Memory B cell (primary cell): ENCODE measurements at regions not wholly inside any gene's neighbourhood (a gene's known extent, or its start where the extent isn't known, plus 50 kb on each side); places are given as distances from the start of the nearest gene placed in this dataset.

Source experiments
- ATAC-seq: fragments of 150-1000 bp; cut with Tn5 transposase; 2 replicates; pipeline ENCODE4 v1.10.0; 2021; ENCODE audit warnings: low read depth, mild to moderate bottlenecking, moderate library complexity
- DNase-seq, 2 donors: peaks; one replicate each; pipeline ENCODE4 v3.0.0; 2022; ENCODE audit warnings: low spot score in 2 of 2
- H3K27ac Mint-ChIP-seq: one replicate; pipeline ENCODE4 v1.8.0; 2022; ENCODE audit warnings: mild to moderate bottlenecking, moderate library complexity, mixed read lengths
- H3K27me3 Mint-ChIP-seq: one replicate; pipeline ENCODE4 v1.8.0; 2022; ENCODE audit warnings: mixed read lengths
- H3K36me3 Mint-ChIP-seq: one replicate; pipeline ENCODE4 v1.8.0; 2022; ENCODE audit warnings: mild to moderate bottlenecking, mixed read lengths
- H3K4me1 Mint-ChIP-seq: one replicate; pipeline ENCODE4 v1.8.0; 2022; ENCODE audit warnings: mixed read lengths
- H3K4me3 Mint-ChIP-seq: one replicate; pipeline ENCODE4 v1.8.0; 2022; ENCODE audit warnings: mild to moderate bottlenecking, moderate library complexity, mixed read lengths
- H3K9me3 Mint-ChIP-seq: one replicate; pipeline ENCODE4 v1.8.0; 2022; ENCODE audit warnings: mixed read lengths

DNA sequence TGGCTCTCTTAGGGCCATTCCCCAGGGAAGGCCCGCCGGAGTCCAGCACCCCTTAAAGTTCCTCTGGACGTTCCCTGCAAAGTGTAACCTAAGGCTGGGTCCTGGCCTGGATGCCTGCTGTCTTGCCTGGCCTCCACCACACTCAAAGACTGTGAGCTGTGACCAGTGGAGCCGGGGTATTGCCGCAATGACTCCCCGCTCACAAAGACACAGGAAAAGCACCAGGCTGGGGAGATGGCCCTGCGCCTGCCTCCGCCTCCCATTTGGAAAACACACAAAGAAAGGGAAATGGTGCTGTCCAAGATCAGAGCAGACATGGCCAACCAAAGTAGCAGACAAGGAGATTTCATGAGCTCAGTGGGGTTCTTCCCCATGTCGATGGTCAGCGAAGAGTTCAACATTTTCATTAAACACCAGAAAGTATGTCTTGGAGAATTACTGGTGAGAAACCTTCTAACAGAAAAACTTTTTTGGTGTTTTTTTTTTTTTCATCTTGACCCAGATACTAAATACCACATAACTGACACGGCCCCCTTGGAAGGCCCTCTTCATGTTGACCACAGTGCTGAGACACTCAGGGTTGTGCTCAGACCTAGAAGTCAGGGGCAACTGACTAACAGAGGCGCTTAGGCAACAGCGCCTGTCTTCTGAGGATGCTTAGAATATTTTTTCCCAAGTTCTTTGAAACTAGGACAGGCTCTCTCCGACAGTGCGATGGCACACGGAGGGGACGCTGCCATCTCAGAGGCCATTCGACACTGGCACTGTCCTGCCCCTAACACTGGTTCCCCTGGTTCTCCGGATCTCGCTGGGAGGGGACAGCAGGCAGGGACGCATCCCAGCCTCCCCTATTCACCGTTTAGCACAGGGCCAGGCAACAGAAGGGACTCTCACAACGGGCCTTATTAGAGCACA, 226.4 kb upstream of the ID2 start:
- no peak overlapping the region for H3K4me3 Mint-ChIP-seq
- peaks cover 27% of the 10 kb centered on the region for H3K27me3 Mint-ChIP-seq
- no peaks in the 10 kb centered on the region for H3K36me3 Mint-ChIP-seq
- ATAC-seq: no peak
- H3K27ac Mint-ChIP-seq: no peak overlapping the region
- no peak for DNase-seq
- H3K4me1 Mint-ChIP-seq: peaks cover 4% of the 10 kb centered on the region
- H3K9me3 Mint-ChIP-seq: no peaks in the 10 kb centered on the region

DNA sequence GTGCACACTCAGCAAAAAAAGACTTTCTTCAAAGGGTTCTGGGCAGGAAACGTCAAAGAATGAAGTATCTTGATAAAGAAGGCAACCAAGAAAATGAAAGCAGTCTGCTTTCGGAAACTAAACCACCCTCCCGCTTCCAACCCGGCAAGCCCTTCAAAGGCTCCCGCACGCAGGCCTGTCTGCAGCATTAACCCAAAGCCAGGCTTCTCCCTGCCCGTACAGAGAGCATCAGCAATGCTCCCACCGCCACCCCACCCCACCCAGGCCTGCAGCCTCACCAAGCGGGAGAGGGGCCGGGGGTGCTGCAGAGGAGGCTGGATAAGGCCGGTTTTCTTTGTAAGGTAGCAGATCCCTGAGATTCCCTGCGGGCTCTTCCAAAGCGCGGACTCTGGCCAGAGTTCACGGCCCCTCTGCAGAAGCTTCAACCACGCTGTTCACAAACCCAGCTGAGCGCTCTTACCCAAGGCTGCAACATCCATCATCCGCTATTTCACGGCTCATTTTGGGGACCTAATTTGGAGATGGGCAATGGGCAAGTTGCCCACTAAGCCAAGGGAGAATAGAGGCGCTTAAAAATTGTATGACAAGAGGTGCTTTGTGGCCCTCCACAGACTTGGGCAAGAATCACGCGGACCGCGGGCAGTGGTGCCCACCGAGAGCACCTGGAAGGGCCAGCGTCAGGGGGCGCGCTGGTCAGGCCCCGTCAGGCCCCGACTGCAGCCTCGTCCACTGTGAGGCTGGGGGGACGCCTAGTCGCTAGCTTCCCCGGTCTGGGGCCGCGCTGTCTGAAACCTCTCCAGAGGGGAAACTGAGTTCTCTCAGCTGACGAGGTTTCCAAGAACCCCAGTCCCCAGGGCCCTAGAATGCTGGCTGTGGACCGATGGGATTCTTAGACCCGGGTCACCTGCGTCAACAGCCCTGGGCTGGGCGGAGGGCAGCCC, 225.4 kb upstream of the ID2 start:
- DNase-seq (no peak), ATAC-seq (no peak)
- H3K36me3 Mint-ChIP-seq: no peaks in the 10 kb centered on the region
- H3K27ac Mint-ChIP-seq: no peak overlapping the region
- no peak overlapping the region for H3K4me3 Mint-ChIP-seq
- no peaks in the 10 kb centered on the region for H3K9me3 Mint-ChIP-seq
- H3K27me3 Mint-ChIP-seq: peaks cover 33% of the 10 kb centered on the region
- H3K4me1 Mint-ChIP-seq: peaks cover 4% of the 10 kb centered on the region

DNA sequence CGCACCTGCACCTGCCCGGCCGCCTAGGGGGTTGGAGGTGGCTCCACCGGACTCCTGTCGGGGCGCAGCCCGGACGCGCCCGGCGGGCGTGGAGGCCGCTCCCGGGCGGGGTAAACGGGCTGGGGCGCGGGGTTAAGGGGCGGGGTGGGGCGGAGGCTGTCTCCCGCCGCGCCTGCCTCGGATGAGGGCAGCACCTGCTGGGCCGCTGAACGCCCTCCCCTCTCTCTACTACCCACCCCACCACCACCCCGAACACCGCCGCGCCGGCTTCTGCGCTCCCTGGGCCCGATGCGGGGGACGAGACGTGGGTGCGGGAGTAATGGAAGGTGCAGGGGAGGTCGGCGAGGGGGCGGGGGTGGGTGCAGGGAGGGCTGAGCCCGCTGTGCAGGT, 224.8 kb upstream of the ID2 start:
- DNase-seq (no peak), ATAC-seq (no peak)
- H3K36me3 Mint-ChIP-seq: no peaks in the 10 kb centered on the region
- H3K4me3 Mint-ChIP-seq: no peak overlapping the region
- peaks cover 4% of the 10 kb centered on the region for H3K4me1 Mint-ChIP-seq
- no peak overlapping the region for H3K27ac Mint-ChIP-seq
- H3K9me3 Mint-ChIP-seq: no peaks in the 10 kb centered on the region
- peaks cover 31% of the 10 kb centered on the region for H3K27me3 Mint-ChIP-seq

DNA sequence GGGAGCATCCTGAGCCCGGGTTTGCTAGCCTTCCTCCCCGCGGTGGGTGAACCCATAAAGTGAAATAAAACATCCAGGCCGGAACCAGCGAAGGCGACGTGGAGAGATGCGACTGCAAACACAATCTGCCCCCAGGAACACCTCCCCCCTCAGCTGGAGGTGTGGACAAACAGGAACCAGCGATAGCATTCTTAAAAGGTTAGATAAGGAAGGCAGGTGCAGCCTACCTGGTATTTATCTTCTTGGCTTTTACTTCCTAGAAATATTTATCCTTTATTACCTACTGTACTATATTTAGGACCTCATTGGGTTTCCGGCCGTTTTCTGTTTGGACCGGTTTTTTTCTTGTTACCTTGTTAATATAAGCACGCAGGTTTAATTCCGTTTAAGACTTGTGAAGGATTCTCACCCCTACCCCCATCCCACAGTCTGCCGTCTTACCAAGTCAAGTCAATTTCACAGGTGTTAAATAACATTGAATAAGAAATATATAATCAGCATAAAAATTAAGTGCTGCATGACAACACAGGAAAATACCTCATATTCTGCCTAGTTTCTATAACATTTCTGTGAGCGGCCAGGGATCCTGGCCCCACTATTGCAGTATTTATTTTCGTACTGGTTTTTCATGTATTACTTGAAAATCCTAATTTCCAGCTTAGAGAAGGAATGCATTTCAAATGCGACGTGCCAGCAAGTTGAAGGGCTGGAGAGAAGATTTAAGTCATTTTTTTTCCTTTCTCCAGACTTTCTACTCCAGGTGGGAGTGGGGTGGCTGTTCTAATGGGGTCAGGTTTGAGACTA, 224.0 kb upstream of the ID2 start:
- Mint-ChIP-seq H3K27me3 (peaks cover 31% of the 10 kb centered on the region), H3K27ac (no peak overlapping the region), H3K9me3 (no peaks in the 10 kb centered on the region), H3K4me1 (peaks cover 4% of the 10 kb centered on the region), H3K4me3 (no peak overlapping the region), H3K36me3 (no peaks in the 10 kb centered on the region)
- DNase-seq: no peak
- ATAC-seq: no peak

DNA sequence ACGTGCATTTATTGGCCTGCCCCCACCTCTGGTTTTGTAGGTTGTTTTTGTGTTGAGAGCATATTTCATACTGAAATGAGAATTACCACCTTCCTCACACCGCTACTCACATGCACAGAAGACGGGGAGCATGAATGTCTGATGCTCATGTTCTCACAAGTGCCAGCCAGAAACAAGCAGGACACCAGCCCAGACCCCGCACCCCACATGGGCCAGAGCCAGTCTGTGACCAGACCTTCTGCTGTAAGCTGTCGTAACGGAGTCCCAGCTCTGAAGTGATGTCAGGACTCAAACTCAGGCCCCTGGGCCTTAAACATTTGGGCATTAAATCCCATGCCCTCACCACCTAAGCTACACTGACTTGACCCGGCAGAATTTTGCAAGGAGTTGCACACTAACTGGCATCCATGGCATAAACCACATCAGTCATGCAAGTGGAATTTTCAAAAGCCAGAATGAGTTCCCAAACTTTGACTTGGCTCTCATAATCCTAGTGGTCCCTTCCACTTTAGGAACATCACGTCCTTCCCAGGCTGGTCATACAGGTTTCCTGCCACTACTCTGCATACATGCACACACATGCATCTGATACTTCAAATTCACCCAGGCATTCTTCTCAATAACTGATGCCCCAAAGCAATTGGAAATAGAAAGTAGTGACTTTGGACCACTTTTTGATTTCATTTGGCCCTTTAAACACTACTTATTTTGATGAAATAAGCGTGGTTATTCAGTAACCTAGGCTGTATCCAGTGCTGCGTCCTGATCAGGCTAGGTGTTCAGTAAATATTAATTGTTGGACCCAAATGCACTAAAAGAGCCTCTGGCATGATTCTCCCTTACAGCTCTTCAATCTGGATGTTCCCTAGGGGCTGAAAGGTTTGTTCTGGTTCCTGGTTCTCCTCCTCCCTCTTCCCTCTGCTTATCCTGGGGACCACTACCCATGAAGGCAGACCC, 223.1 kb upstream of the ID2 start:
- Mint-ChIP-seq H3K4me1 (peaks cover 4% of the 10 kb centered on the region), H3K27ac (no peak overlapping the region), H3K4me3 (no peak overlapping the region), H3K36me3 (no peaks in the 10 kb centered on the region), H3K9me3 (no peaks in the 10 kb centered on the region), H3K27me3 (peaks cover 32% of the 10 kb centered on the region)
- ATAC-seq (no peak), DNase-seq (no peak)

DNA sequence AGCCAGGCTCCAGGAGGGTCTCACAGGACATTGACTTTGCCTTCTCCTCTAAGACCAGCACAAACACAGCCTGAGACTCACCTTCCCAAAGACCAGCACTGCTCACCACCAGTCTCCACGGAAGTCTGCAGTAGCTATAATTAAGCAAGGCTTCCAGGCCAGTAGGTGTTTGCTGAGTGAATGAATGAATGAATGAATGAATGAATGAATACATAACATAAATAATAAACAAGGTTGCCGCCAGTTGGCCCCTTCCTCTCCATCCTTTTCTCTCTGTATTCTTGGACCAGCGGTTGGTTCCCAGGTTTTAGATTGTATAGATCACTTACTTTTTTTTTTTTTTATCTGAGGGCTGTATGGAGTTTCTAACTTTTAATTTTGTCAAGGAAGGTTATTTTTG, 222.4 kb upstream of the ID2 start:
- DNase-seq (no peak), ATAC-seq (no peak)
- H3K9me3 Mint-ChIP-seq: no peaks in the 10 kb centered on the region
- peaks cover 32% of the 10 kb centered on the region for H3K27me3 Mint-ChIP-seq
- no peak overlapping the region for H3K4me3 Mint-ChIP-seq
- H3K27ac Mint-ChIP-seq: no peak overlapping the region
- H3K4me1 Mint-ChIP-seq: peaks cover 4% of the 10 kb centered on the region
- no peaks in the 10 kb centered on the region for H3K36me3 Mint-ChIP-seq

DNA sequence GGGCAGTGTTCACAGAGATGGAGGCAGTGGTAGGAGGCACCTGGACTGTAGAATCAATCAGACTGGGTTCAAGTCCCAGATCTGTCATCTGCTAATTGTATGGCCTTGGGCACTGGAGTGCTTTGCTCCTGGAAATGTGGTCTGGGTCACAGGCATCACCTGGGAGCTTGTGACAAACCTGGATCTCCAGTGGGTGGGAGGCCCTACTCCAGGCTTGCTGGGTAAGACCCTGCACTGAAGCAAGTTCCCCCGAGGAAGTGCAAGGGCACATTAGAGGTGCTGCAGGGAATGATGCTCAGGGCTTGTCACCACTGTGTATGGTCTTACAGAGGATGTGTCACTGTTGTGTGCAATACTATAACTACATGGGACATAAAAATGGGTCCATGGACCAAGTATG, 220.5 kb upstream of the ID2 start:
- Mint-ChIP-seq H3K27me3 (peaks cover 27% of the 10 kb centered on the region), H3K9me3 (no peaks in the 10 kb centered on the region), H3K4me1 (peaks cover 6% of the 10 kb centered on the region), H3K27ac (no peak overlapping the region), H3K4me3 (no peak overlapping the region), H3K36me3 (no peaks in the 10 kb centered on the region)
- no peak for ATAC-seq
- no peak for DNase-seq

DNA sequence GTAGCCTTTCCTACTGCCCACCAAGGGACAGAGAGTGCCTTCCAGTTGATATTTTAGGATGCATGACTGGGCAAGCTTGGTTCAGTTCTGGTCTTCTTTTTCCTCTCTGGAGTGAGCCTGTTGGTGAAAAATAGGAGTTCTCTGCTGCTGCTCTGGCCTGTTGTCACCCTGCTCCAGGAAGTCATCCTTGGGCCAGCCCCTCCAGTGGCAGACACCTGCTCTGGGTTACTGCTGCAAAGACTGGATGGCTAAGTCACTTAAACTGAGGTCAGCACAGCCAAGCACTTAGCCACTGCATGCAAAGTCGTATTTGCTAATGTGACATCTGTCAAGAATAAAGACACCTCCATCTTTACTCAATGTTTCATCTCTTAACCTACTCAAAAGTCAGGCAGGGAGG, 219.6 kb upstream of the ID2 start:
- Mint-ChIP-seq H3K4me3 (no peak overlapping the region), H3K4me1 (peaks cover 6% of the 10 kb centered on the region), H3K27me3 (peaks cover 31% of the 10 kb centered on the region), H3K36me3 (no peaks in the 10 kb centered on the region), H3K9me3 (no peaks in the 10 kb centered on the region), H3K27ac (no peak overlapping the region)
- no peak for ATAC-seq
- DNase-seq: no peak

DNA sequence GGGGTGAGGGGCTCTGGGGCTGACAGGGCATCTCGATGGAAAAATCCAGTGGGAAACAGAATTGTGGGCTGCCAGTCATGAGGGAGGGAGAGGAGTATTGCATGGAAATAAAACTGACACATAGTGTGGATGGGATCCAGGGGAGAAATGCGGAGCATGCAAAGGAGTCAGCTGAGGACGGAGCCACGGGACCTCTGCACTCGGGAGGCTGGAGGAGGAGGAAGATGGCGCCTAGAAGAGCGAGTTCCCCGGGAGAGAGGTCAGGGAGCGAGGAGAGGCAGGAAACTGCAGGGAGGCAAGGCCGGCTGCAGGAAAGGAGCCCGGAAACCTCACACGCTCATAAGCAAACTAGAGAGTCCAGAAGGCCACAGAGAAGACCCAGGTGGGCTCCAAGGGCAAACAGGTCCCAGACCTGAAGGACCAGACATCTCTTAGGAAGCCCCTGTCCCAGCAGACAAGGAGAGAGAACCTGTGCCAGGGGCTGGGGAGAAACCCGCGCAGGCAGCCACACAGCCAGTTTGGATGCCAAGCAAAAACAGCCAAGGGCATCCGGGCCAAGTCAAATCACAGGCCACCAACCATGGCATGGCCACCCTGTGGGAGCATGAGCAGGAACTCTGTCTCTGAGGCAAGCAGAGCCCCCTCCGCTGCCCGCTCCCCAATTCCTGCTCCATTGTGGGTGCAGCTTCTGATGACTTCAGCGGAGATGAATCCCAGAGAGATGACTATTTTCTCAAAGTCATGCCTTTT, 218.8 kb upstream of the ID2 start:
- ATAC-seq: no peak
- Mint-ChIP-seq H3K4me1 (peaks cover 3% of the 10 kb centered on the region), H3K27ac (no peak overlapping the region), H3K4me3 (no peak overlapping the region), H3K9me3 (no peaks in the 10 kb centered on the region), H3K27me3 (peaks cover 31% of the 10 kb centered on the region), H3K36me3 (no peaks in the 10 kb centered on the region)
- DNase-seq: no peak

DNA sequence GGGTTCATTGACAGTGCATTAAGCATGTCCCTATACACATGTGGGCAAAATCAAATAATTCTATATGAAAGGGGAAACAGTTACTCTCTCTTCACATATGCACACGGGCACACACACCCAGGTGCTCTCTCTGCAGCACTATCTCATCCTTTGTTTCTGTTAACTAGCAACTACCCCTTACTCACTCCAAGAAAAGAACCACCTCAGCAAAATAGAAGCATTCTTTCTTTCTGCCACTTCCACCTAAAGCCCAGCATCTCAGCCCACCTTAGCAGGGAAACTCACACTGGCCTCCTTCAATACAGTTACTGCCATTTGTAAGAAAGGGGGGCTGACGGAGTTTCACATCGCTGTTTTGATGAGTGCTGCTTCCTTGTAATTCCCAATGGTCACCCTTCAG, 216.3 kb upstream of the ID2 start:
- H3K27me3 Mint-ChIP-seq: peaks cover 37% of the 10 kb centered on the region
- no peaks in the 10 kb centered on the region for H3K36me3 Mint-ChIP-seq
- ATAC-seq (no peak), DNase-seq (no peak)
- no peak overlapping the region for H3K27ac Mint-ChIP-seq
- H3K4me1 Mint-ChIP-seq: peaks cover 3% of the 10 kb centered on the region
- H3K4me3 Mint-ChIP-seq: no peak overlapping the region
- H3K9me3 Mint-ChIP-seq: no peaks in the 10 kb centered on the region

DNA sequence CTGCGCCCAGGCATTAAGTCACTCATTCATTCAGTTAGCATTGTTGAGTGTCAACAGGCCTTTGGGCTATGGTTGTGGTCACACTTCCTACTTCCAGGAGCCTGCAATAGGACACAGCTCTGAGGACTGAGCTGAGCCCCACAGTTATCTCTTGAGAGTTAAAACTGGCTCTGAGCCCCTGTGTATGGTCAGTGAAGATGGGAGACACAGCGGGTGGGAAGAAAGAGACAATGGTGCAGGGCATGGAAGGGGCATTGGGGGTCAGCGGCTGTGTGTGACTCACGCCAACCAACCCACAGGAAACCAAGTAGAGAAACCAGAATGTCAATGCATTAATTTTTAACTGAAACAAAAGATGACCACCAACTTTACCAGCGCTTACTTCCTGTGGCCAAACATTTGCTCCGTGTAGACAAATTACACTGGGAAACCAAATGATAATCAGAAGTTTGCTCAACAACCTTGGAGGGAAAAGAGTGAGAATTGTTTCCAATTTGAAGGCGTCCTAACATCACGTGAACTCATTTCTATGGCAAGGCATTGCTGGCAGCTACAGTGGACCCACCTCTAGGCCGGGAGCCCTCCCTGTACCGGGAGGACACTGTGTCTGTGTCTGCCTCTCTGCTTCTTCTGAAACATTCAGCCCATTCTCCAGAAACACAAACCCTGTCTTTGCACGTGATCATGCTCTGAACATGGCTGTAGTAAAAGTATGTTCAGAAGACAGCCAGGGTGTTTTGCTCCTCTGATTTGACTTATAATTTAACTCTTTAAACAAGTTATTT, 212.0 kb upstream of the ID2 start:
- Mint-ChIP-seq H3K4me1 (peaks cover 8% of the 10 kb centered on the region), H3K36me3 (no peaks in the 10 kb centered on the region), H3K9me3 (no peaks in the 10 kb centered on the region), H3K27ac (no peak overlapping the region), H3K27me3 (peaks cover 40% of the 10 kb centered on the region), H3K4me3 (no peak overlapping the region)
- DNase-seq (no peak), ATAC-seq (no peak)
